Stimulated activated naive B cell treated with anti-CD40 and anti-IgM and Interleukin-4, amounts not matched to agents 10 μg/mL and 1 μg/mL and 100 μg/mL, for 72 hours (primary cell): ENCODE measurements at regions not wholly inside any gene's neighbourhood (a gene's known extent, or its start where the extent isn't known, plus 50 kb on each side); places are given as distances from the start of the nearest gene placed in this dataset.

Source experiments
- ATAC-seq, 2 donors: fragments of 150-1000 bp; cut with Tn5 transposase; replicated peaks; 2 replicates each; pipeline ENCODE4 v1.10.0; 2021; ENCODE audit warnings: moderate library complexity in 1 of 2
- DNase-seq: peaks from one replicate; pipeline ENCODE4 v3.0.0; 2021
- H3K27ac Mint-ChIP-seq: one replicate; pipeline ENCODE4 v1.8.0; 2022; ENCODE audit warnings: mild to moderate bottlenecking, mixed read lengths
- H3K27me3 Mint-ChIP-seq, 2 donors: one replicate each; pipeline ENCODE4 v1.8.0; 2022; ENCODE audit warnings: mixed read lengths in 2 of 2
- H3K36me3 Mint-ChIP-seq, 2 donors: one replicate each; pipeline ENCODE4 v1.8.0; 2022; ENCODE audit warnings: mixed read lengths in 2 of 2, mild to moderate bottlenecking in 1 of 2
- H3K4me1 Mint-ChIP-seq, 2 donors: one replicate each; pipeline ENCODE4 v1.8.0; 2022; ENCODE audit warnings: mixed read lengths in 2 of 2, mild to moderate bottlenecking in 1 of 2
- H3K4me3 Mint-ChIP-seq, 2 donors: one replicate each; pipeline ENCODE4 v1.8.0; 2022; ENCODE audit warnings: mild to moderate bottlenecking in 2 of 2, mixed read lengths in 2 of 2, moderate library complexity in 1 of 2
- H3K9me3 Mint-ChIP-seq, 2 donors: one replicate each; pipeline ENCODE4 v1.8.0; 2022; ENCODE audit warnings: mixed read lengths in 2 of 2, mild to moderate bottlenecking in 1 of 2

- H3K27me3 Mint-ChIP-seq, result peaks cover 0 to 6% of the 10 kb centered on the region in 2 donors
- no peak overlapping the region for H3K4me3 Mint-ChIP-seq
- H3K9me3 Mint-ChIP-seq, result no peaks in the 10 kb centered on the region
- no peak for ATAC-seq
- H3K27ac Mint-ChIP-seq, result no peak overlapping the region
- H3K36me3 Mint-ChIP-seq, result no peaks in the 10 kb centered on the region
- no peak for DNase-seq
- H3K4me1 Mint-ChIP-seq, result no peaks in the 10 kb centered on the region
These were observed 162.1 kb downstream of the C3orf38 start for GRCh38 chr3:88311826-88312225.

GRCh38 chr3:88312256-88312655 lies 162.5 kb downstream of the C3orf38 start:
- Mint-ChIP-seq H3K4me3 (no peak overlapping the region), H3K4me1 (no peaks in the 10 kb centered on the region), H3K9me3 (no peaks in the 10 kb centered on the region), H3K27ac (no peak overlapping the region), H3K36me3 (no peaks in the 10 kb centered on the region), H3K27me3 (peaks cover 0 to 6% of the 10 kb centered on the region in 2 donors)
- DNase-seq (no peak), ATAC-seq (no peak)

- ATAC-seq, result no peak
- H3K4me3 Mint-ChIP-seq, result no peak overlapping the region
- DNase-seq, result no peak
- H3K4me1 Mint-ChIP-seq, result peaks cover 0 to 2% of the 10 kb centered on the region in 2 donors
- no peaks in the 10 kb centered on the region for H3K9me3 Mint-ChIP-seq
- H3K27ac Mint-ChIP-seq, result no peak overlapping the region
- no peaks in the 10 kb centered on the region for H3K36me3 Mint-ChIP-seq
- H3K27me3 Mint-ChIP-seq, result peaks cover 0 to 6% of the 10 kb centered on the region in 2 donors
These were observed 168.3 kb downstream of the C3orf38 start for GRCh38 chr3:88318067-88318466.

GRCh38 chr3:88321363-88322050 lies 171.7 kb downstream of the C3orf38 start:
- no peaks in the 10 kb centered on the region for H3K36me3 Mint-ChIP-seq
- no peak for ATAC-seq
- no peak for DNase-seq

GRCh38 chr3:88324788-88325187 lies 175.0 kb downstream of the C3orf38 start:
- Mint-ChIP-seq H3K27ac (no peak overlapping the region), H3K4me3 (no peak overlapping the region), H3K9me3 (peaks cover 7 to 9% of the 10 kb centered on the region in 2 donors), H3K36me3 (no peaks in the 10 kb centered on the region), H3K4me1 (peaks cover 0 to 2% of the 10 kb centered on the region in 2 donors), H3K27me3 (no peaks in the 10 kb centered on the region)
- DNase-seq (no peak), ATAC-seq (no peak)

More at GRCh38 chr3:88321363-88322050, 171.7 kb downstream of the C3orf38 start:
- no peak overlapping the region for H3K4me3 Mint-ChIP-seq
- peaks cover 0 to 3% of the 10 kb centered on the region in 2 donors for H3K27me3 Mint-ChIP-seq
- H3K27ac Mint-ChIP-seq, result no peak overlapping the region
- peaks cover 0 to 2% of the 10 kb centered on the region in 2 donors for H3K4me1 Mint-ChIP-seq
- peaks cover 7 to 9% of the 10 kb centered on the region in 2 donors for H3K9me3 Mint-ChIP-seq

GRCh38 chr3:88334187-88334868 lies 184.6 kb downstream of the C3orf38 start:
- no peak for ATAC-seq
- DNase-seq, result no peak
- H3K4me1 Mint-ChIP-seq, result no peaks in the 10 kb centered on the region
- peaks cover 2 to 5% of the 10 kb centered on the region in 2 donors for H3K36me3 Mint-ChIP-seq
- no peak overlapping the region for H3K4me3 Mint-ChIP-seq
- peaks cover 12 to 14% of the 10 kb centered on the region in 2 donors for H3K9me3 Mint-ChIP-seq
- no peaks in the 10 kb centered on the region for H3K27me3 Mint-ChIP-seq
- no peak overlapping the region for H3K27ac Mint-ChIP-seq

- Mint-ChIP-seq H3K36me3 (peaks cover 2 to 5% of the 10 kb centered on the region in 2 donors), H3K27ac (no peak overlapping the region), H3K4me3 (no peak overlapping the region), H3K9me3 (peaks cover 12 to 14% of the 10 kb centered on the region in 2 donors), H3K4me1 (no peaks in the 10 kb centered on the region), H3K27me3 (no peaks in the 10 kb centered on the region)
- DNase-seq (no peak), ATAC-seq (no peak)
These were observed 187.1 kb downstream of the C3orf38 start for GRCh38 chr3:88336894-88337293.

- no peaks in the 10 kb centered on the region for H3K36me3 Mint-ChIP-seq
- H3K9me3 Mint-ChIP-seq, result no peaks in the 10 kb centered on the region
- peaks cover 0 to 4% of the 10 kb centered on the region in 2 donors for H3K27me3 Mint-ChIP-seq
- no peak for DNase-seq
- H3K4me3 Mint-ChIP-seq, result no peak overlapping the region
- H3K4me1 Mint-ChIP-seq, result peaks cover 0 to 2% of the 10 kb centered on the region in 2 donors
- ATAC-seq, result no peak
- H3K27ac Mint-ChIP-seq, result no peak overlapping the region
These were observed 193.5 kb downstream of the C3orf38 start for GRCh38 chr3:88343264-88343663.

- no peak for DNase-seq
- H3K27ac Mint-ChIP-seq, result no peak overlapping the region
These were observed 196.9 kb downstream of the C3orf38 start for GRCh38 chr3:88346643-88347042.

GRCh38 chr3:88362428-88362827 lies 212.7 kb downstream of the C3orf38 start:
- H3K27ac Mint-ChIP-seq, result no peak overlapping the region
- ATAC-seq, result no peak

More at GRCh38 chr3:88346643-88347042, 196.9 kb downstream of the C3orf38 start:
- H3K4me3 Mint-ChIP-seq, result no peak overlapping the region
- no peak for ATAC-seq
- H3K4me1 Mint-ChIP-seq, result peaks cover 0 to 5% of the 10 kb centered on the region in 2 donors
- H3K36me3 Mint-ChIP-seq, result no peaks in the 10 kb centered on the region
- H3K9me3 Mint-ChIP-seq, result no peaks in the 10 kb centered on the region
- peaks cover 0 to 4% of the 10 kb centered on the region in 2 donors for H3K27me3 Mint-ChIP-seq

GRCh38 chr3:88364926-88365325 lies 215.2 kb downstream of the C3orf38 start:
- H3K36me3 Mint-ChIP-seq, result peaks cover 3 to 4% of the 10 kb centered on the region in 2 donors
- H3K4me1 Mint-ChIP-seq, result peaks cover 6 to 8% of the 10 kb centered on the region in 2 donors
- no peak overlapping the region for H3K4me3 Mint-ChIP-seq
- H3K27ac Mint-ChIP-seq, result no peak overlapping the region
- H3K9me3 Mint-ChIP-seq, result peaks cover 8 to 9% of the 10 kb centered on the region in 2 donors
- DNase-seq (no peak), ATAC-seq (no peak)
- no peaks in the 10 kb centered on the region for H3K27me3 Mint-ChIP-seq

More at GRCh38 chr3:88362428-88362827, 212.7 kb downstream of the C3orf38 start:
- Mint-ChIP-seq H3K4me3 (no peak overlapping the region), H3K4me1 (peaks cover 6 to 8% of the 10 kb centered on the region in 2 donors), H3K27me3 (no peaks in the 10 kb centered on the region), H3K36me3 (peaks cover 3 to 4% of the 10 kb centered on the region in 2 donors), H3K9me3 (peaks cover 8 to 9% of the 10 kb centered on the region in 2 donors)
- no peak for DNase-seq

- H3K9me3 Mint-ChIP-seq, result peaks cover 13 to 14% of the 10 kb centered on the region in 2 donors
- DNase-seq, result no peak
- H3K4me1 Mint-ChIP-seq, result no peaks in the 10 kb centered on the region
- no peak for ATAC-seq
- no peak overlapping the region for H3K4me3 Mint-ChIP-seq
- no peak overlapping the region for H3K27ac Mint-ChIP-seq
- no peaks in the 10 kb centered on the region for H3K27me3 Mint-ChIP-seq
- peaks cover 4 to 8% of the 10 kb centered on the region in 2 donors for H3K36me3 Mint-ChIP-seq
These were observed 219.6 kb downstream of the C3orf38 start for GRCh38 chr3:88369337-88369736.

- H3K4me3 Mint-ChIP-seq, result no peak overlapping the region
- no peak overlapping the region for H3K27ac Mint-ChIP-seq
- peaks cover 13 to 14% of the 10 kb centered on the region in 2 donors for H3K9me3 Mint-ChIP-seq
- no peaks in the 10 kb centered on the region for H3K27me3 Mint-ChIP-seq
- DNase-seq (no peak), ATAC-seq (no peak)
- no peaks in the 10 kb centered on the region for H3K4me1 Mint-ChIP-seq
- peaks cover 4 to 8% of the 10 kb centered on the region in 2 donors for H3K36me3 Mint-ChIP-seq
These were observed 220.0 kb downstream of the C3orf38 start for GRCh38 chr3:88369767-88370166.

- ATAC-seq (no peak), DNase-seq (no peak)
- peaks cover 0 to 9% of the 10 kb centered on the region in 2 donors for H3K4me1 Mint-ChIP-seq
- no peak overlapping the region for H3K27ac Mint-ChIP-seq
- peaks cover 0 to 5% of the 10 kb centered on the region in 2 donors for H3K27me3 Mint-ChIP-seq
- peaks cover 3% of the 10 kb centered on the region in 2 donors for H3K9me3 Mint-ChIP-seq
- H3K4me3 Mint-ChIP-seq, result no peak overlapping the region
- peaks cover 0 to 3% of the 10 kb centered on the region in 2 donors for H3K36me3 Mint-ChIP-seq
These were observed 235.3 kb downstream of the C3orf38 start for GRCh38 chr3:88385090-88385489.

- H3K27me3 Mint-ChIP-seq, result no peaks in the 10 kb centered on the region
These were observed 248.8 kb downstream of the C3orf38 start for GRCh38 chr3:88398581-88398980.

More at GRCh38 chr3:88398581-88398980, 248.8 kb downstream of the C3orf38 start:
- DNase-seq, result no peak
- Mint-ChIP-seq H3K4me3 (no peak overlapping the region), H3K27ac (no peak overlapping the region), H3K9me3 (peaks cover 0 to 2% of the 10 kb centered on the region in 2 donors), H3K36me3 (no peaks in the 10 kb centered on the region), H3K4me1 (no peaks in the 10 kb centered on the region)
- ATAC-seq, result no peak
